A549 (cell line): ENCODE measurements at regions not wholly inside any gene's neighbourhood (a gene's known extent, or its start where the extent isn't known, plus 50 kb on each side); places are given as distances from the start of the nearest gene placed in this dataset.

Experiments
- ATAC-seq, 2 experiments: fragments of 200-7000 bp in 1 of 2; fragments of >200 bp in 1 of 2; cut with Nextera tagmentation in 1 of 2; cut with Tn5 transposase in 1 of 2; 3 replicates each; pipeline versions ENCODE4 v1.8.0 to v1.9.1; 2018 to 2020; ENCODE audit warnings: mild to moderate bottlenecking in 1 of 2, moderate library complexity in 1 of 2
- CTCF ChIA-PET: fragments of 300-600 bp; sonication (Branson Sonifier 250); formaldehyde crosslinking; extraction: SDS; loops from one replicate; lab custom pipeline; 2021; ENCODE audit warnings: antibody characterized with exemption, inconsistent platforms; lab: Yijun Ruan, JAX
- POLR2A ChIA-PET: fragments of 350-600 bp; formaldehyde crosslinking; extraction: SDS; loops from one replicate; lab custom pipeline; 2021; ENCODE audit warnings: antibody characterized with exemption, inconsistent platforms; lab: Yijun Ruan, JAX
- DNase-seq, 2 experiments: peaks; one replicate each; pipeline versions ENCODE4 v3.0.0 to v3.0.0-alpha.2; 2011 to 2016; ENCODE audit warnings: low read depth in 1 of 2, low spot score in 1 of 2
- FAIRE-seq: peaks from 2 replicates; lab custom pipeline; 2011; peaks lifted over from hg19 to GRCh38; lab: Jason Lieb, UNC
- H3K27ac ChIP-seq, 2 experiments: fragments of >200 bp; sonication (Bioruptor Twin); formaldehyde crosslinking; 3 replicates each; pipeline ENCODE4 v1.5.1; 2016 to 2017
- H3K4me1 ChIP-seq: fragments of >200 bp; sonication (Bioruptor Twin); formaldehyde crosslinking; 3 replicates; pipeline ENCODE4 v1.6.1; 2016
- H3K4me2 ChIP-seq: fragments of >200 bp; sonication (Bioruptor Twin); formaldehyde crosslinking; 3 replicates; pipeline ENCODE4 v1.6.1; 2016
- H3K4me3 ChIP-seq: fragments of >200 bp; sonication (Bioruptor Twin); formaldehyde crosslinking; 3 replicates; pipeline ENCODE4 v1.5.1; 2016
- H3K9me3 ChIP-seq: fragments of >200 bp; sonication (Bioruptor Twin); formaldehyde crosslinking; 3 replicates; pipeline ENCODE4 v1.6.1; 2016
- CEBPB ChIP-seq, 2 experiments: fragments of >200 bp in 1 of 2; sonication (Bioruptor Twin) in 1 of 2; formaldehyde crosslinking in 1 of 2; IDR thresholded peaks; 2 replicates each; pipeline ENCODE4 v1.6.1; 2012 to 2016
- E2F6 ChIP-seq: IDR thresholded peaks from 2 replicates; pipeline ENCODE4 v1.6.1; 2012; ENCODE audit warnings: low read depth, borderline replicate concordance
- EHF ChIP-seq: fragments of 250-450 bp; sonication (Bioruptor Pico); IDR thresholded peaks from 2 replicates; pipeline ENCODE4 v1.5.0; 2020; ENCODE audit warnings: mild to moderate bottlenecking
- ELK1 ChIP-seq: fragments of 150-350 bp; IDR thresholded peaks from 2 replicates; pipeline ENCODE4 v1.6.1; 2014; ENCODE audit warnings: low read depth, mild to moderate bottlenecking, low read length
- ESRRA ChIP-seq: fragments of 150-350 bp; IDR thresholded peaks from 2 replicates; pipeline ENCODE4 v1.6.1; 2014; ENCODE audit warnings: mild to moderate bottlenecking, low read length, borderline replicate concordance
- FOSL2 ChIP-seq, 2 experiments: fragments of 450-650 bp in 1 of 2; fragments of >200 bp in 1 of 2; sonication (Bioruptor Twin) in 1 of 2; formaldehyde crosslinking; IDR thresholded peaks; 2 replicates each; pipeline versions ENCODE4 v1.5.0 to v1.6.1; 2016 to 2020; ENCODE audit warnings: mild to moderate bottlenecking in 1 of 2, moderate library complexity in 1 of 2
- FOXS1 ChIP-seq: fragments of 250-450 bp; sonication (Bioruptor Pico); IDR thresholded peaks from 2 replicates; pipeline ENCODE4 v1.5.0; 2020; ENCODE audit warnings: mild to moderate bottlenecking, moderate library complexity
- GATA3 ChIP-seq: IDR thresholded peaks from 2 replicates; pipeline ENCODE4 v1.6.1; 2012; ENCODE audit warnings: borderline replicate concordance
- HDAC2 ChIP-seq: fragments of 200-600 bp; sonication (generic); IDR thresholded peaks from 2 replicates; pipeline ENCODE4 v1.6.1; 2016
- HEYL ChIP-seq: fragments of 250-450 bp; sonication (Bioruptor Pico); IDR thresholded peaks from 2 replicates; pipeline ENCODE4 v1.8.0; 2021; ENCODE audit warnings: mild to moderate bottlenecking, moderate library complexity
- HMGXB4 ChIP-seq: fragments of 250-450 bp; sonication (Bioruptor Pico); IDR thresholded peaks from 2 replicates; pipeline ENCODE4 v1.5.0; 2021; ENCODE audit warnings: mild to moderate bottlenecking, moderate library complexity, borderline replicate concordance
- KDM5A ChIP-seq: fragments of 200-600 bp; sonication (generic); IDR thresholded peaks from 2 replicates; pipeline ENCODE4 v1.6.1; 2016; ENCODE audit warnings: antibody characterized with exemption, mild to moderate bottlenecking
- MAFK ChIP-seq: fragments of 450-650 bp; IDR thresholded peaks from 2 replicates; pipeline ENCODE4 v1.6.1; 2014; ENCODE audit not compliant: partially characterized antibody
- MYC ChIP-seq: IDR thresholded peaks from 2 replicates; pipeline ENCODE4 v1.6.1; 2012; ENCODE audit warnings: mild to moderate bottlenecking, inconsistent platforms, low read length, improper control_type of control experiment, borderline replicate concordance
- PBX3 ChIP-seq: IDR thresholded peaks from 2 replicates; pipeline ENCODE4 v1.6.1; 2012
- RAD21 ChIP-seq, 2 experiments: fragments of >200 bp in 1 of 2; sonication (Bioruptor Twin) in 1 of 2; formaldehyde crosslinking in 1 of 2; IDR thresholded peaks in 1 of 2; conservative IDR thresholded peaks in 1 of 2; 2 replicates in 1 of 2; 3 replicates in 1 of 2; pipeline ENCODE4 v1.6.1; 2012 to 2018; ENCODE audit warnings: inconsistent platforms in 1 of 2
- REST ChIP-seq: fragments of 200-600 bp; sonication (generic); IDR thresholded peaks from 2 replicates; pipeline ENCODE4 v1.6.1; 2016; ENCODE audit warnings: antibody characterized with exemption, mild to moderate bottlenecking, moderate library complexity
- RFX5 ChIP-seq: fragments of 450-650 bp; IDR thresholded peaks from 2 replicates; pipeline ENCODE4 v1.7.1; 2014; ENCODE audit warnings: antibody characterized with exemption, mild to moderate bottlenecking, moderate library complexity
- SREBF2 ChIP-seq: fragments of 450-650 bp; IDR thresholded peaks from 2 replicates; pipeline ENCODE4 v1.6.1; 2014; ENCODE audit warnings: mild to moderate bottlenecking, moderate library complexity
- ZC3H11A ChIP-seq: fragments of 450-650 bp; IDR thresholded peaks from 2 replicates; pipeline ENCODE4 v1.6.1; 2014; ENCODE audit warnings: antibody characterized with exemption, mild to moderate bottlenecking
- ZSCAN20 ChIP-seq: fragments of 250-450 bp; sonication (Bioruptor Pico); IDR thresholded peaks from 2 replicates; pipeline ENCODE4 v1.8.0; 2022; ENCODE audit warnings: mild to moderate bottlenecking, moderate library complexity
- WGBS: methylation state at CpG from one replicate; pipeline ENCODE4 v1.1.6; 2017; ENCODE audit errors: missing lambda C conversion rate; 5-methylcytosine and 5-hydroxymethylcytosine counted together

GRCh38 chr6:140039364-140039763 is 664.9 kb upstream of the CITED2 start:
- ChIA-PET CTCF (no interaction called here), POLR2A (no interaction called here)
- TF ChIP-seq FOSL2 (IDR thresholded peaks at IDR 0.05), result no peak
- TF ChIP-seq FOSL2 (CRISPR knock-in tag; IDR thresholded peaks at IDR 0.05), result no peak
- TF ChIP-seq MAFK, result no peak
- TF ChIP-seq HDAC2, result no peak
- TF ChIP-seq GATA3, result no peak
- no peak for TF ChIP-seq ZSCAN20 (CRISPR knock-in tag)
- no peak for TF ChIP-seq SREBF2
- TF ChIP-seq ZC3H11A, result no peak
- TF ChIP-seq EHF (CRISPR knock-in tag), result no peak
- no peak for TF ChIP-seq RFX5
- FAIRE-seq (no peak), DNase-seq (no peak), ATAC-seq (no peak)
- Histone ChIP-seq H3K27ac (no peak overlapping the region), H3K9me3 (peaks cover 14% of the 10 kb centered on the region), H3K4me1 (peaks cover 29% of the 10 kb centered on the region), H3K4me3 (no peak overlapping the region), H3K4me2 (no peak overlapping the region)
- WGBS, result 83% methylated on average over 2 of the region's 2 CpGs

- no peak overlapping the region for H3K4me3 ChIP-seq
- H3K4me2 ChIP-seq, result no peak overlapping the region
- DNase-seq (no peak), ATAC-seq (no peak), FAIRE-seq (no peak)
- POLR2A ChIA-PET, result no interaction called here
- peaks cover 11% of the 10 kb centered on the region; the same call in 1 of the 3 replicates for H3K4me1 ChIP-seq
- H3K27ac ChIP-seq, result no peak overlapping the region
- TF ChIP-seq KDM5A (no peak), ESRRA (no peak), REST (no peak), MYC (no peak), ELK1 (no peak), E2F6 (no peak), PBX3 (no peak), CEBPB (IDR thresholded peaks at IDR 0.05) (no peak), HEYL (CRISPR knock-in tag) (no peak), FOXS1 (CRISPR knock-in tag) (no peak), HMGXB4 (CRISPR knock-in tag) (no peak), HDAC2 (no peak), RAD21 (conservative IDR thresholded peaks at IDR 0.05 in 1 of 2, IDR thresholded peaks at IDR 0.05 in 1 of 2) (no peak)
- 70% methylated on average over 3 of the region's 3 CpGs for WGBS
- CTCF ChIA-PET, result no interaction called here
- peaks cover 14% of the 10 kb centered on the region for H3K9me3 ChIP-seq
These were observed 661.7 kb upstream of the CITED2 start for GRCh38 chr6:140036196-140036595.
